ENCODE measurements at regions not wholly inside any gene's neighbourhood (a gene's known extent, or its start where the extent isn't known, plus 50 kb on each side); places are given as distances from the start of the nearest gene placed in this dataset.
"Not testable (repeated sequence)": the region's sequence is repeated elsewhere in the genome, so short reads cannot be mapped to it uniquely, and the experiment has no call there.

DNA sequence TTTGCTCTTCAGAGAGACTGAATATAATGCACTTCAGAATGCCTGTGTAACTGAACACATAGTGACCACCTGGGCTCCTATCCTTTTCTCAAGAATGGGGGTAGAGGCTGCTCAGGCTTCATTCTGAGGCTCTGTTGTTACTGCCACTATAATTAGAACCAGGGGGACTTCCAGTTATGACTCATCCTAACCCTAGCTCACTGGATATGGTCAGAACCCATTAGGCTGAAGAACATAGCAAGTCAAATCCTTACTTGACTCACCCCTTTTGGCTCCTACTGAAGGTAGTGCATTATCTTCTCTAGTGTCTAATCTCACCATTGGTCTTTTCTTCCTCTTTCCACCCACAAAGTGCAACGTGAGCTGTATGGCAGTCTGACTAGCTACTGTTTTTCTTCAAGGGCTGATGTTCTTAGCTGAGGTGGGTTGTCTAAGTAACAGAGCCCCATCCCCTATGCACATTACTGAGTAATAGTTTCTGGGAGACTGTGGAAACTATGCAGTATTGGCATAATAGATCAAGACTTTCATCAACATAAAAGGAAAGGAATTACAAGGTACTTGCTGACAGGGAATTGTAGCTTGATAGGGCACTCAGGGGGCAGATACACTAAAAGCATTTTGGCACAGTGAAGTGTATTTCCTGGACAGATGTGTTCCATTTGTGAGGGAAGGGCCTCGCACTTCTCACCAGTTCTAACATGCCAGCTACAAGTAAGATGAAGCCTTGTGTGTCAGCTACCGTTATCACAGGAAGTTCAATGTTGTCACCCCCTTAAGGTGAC is 431.0 kb upstream of the MEF2C start:
- no peak for DNase-seq

GRCh38 chr5:89313044-89313443 is 430.1 kb upstream of the MEF2C start:
- no peak for DNase-seq

GRCh38 chr5:89309268-89309667 is 426.3 kb upstream of the MEF2C start:
- DNase-seq, result no peak

DNA sequence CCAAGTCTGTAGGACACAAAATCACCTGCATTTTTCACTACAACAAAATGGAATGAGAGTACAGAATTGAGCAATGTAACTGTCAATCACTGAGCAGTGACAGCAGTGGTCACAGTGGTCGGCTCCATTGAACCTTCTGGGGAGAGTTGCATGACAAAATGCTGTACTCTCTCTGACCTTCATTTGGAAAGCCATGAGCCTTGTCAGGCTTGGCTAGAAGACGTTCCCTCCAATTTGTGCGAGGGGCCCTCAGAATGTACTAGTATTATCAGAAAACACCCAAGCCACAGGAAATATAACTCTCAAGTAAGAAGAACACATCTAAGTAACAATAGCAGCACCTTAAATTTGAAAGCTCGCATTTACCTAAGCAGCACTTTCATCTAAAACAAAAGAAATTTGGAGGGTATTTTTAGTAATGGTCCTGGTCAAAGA is 425.6 kb upstream of the MEF2C start:
- DNase-seq, result no peak

DNA sequence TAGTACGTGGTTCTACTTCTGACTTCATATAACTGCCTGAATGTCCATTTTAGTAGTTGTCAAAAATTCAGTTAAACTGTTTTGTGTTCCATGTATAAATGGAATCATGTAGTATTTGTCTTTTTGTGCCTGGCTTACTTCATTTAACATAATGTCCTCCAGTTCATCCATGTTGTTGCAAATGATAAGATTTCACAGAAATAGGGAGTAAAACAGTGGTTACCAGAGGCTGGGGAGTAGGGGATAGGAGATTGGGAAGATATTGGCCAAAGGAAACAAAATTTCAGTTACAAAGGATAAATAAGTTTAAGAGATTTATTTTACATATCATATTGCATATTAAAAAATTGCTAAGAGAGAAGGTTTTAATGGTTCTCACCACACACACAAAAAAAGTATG is 425.0 kb upstream of the MEF2C start:
- no peak for DNase-seq

DNA sequence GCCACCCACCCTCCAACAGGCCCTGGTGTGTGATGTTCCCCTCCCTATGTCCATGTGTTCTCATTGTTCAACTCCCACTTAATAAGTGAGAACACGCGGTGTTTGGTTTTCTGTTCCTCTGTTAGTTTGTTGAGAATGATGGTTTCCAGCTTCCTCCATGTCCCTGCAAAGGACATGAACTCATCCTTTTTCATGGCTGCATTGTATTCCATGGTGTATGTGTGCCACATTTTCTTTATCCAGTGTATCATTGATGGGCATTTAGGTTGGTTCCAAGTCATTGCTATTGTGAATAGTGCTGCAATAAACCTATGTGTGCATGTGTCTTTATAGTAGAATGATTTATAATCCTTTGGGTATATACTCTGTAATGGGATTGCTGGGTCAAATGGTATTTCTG is 424.2 kb upstream of the MEF2C start:
- DNase-seq, result not testable (repeated sequence)

GRCh38 chr5:89303033-89303480 is 420.1 kb upstream of the MEF2C start:
- DNase-seq, result no peak

DNA sequence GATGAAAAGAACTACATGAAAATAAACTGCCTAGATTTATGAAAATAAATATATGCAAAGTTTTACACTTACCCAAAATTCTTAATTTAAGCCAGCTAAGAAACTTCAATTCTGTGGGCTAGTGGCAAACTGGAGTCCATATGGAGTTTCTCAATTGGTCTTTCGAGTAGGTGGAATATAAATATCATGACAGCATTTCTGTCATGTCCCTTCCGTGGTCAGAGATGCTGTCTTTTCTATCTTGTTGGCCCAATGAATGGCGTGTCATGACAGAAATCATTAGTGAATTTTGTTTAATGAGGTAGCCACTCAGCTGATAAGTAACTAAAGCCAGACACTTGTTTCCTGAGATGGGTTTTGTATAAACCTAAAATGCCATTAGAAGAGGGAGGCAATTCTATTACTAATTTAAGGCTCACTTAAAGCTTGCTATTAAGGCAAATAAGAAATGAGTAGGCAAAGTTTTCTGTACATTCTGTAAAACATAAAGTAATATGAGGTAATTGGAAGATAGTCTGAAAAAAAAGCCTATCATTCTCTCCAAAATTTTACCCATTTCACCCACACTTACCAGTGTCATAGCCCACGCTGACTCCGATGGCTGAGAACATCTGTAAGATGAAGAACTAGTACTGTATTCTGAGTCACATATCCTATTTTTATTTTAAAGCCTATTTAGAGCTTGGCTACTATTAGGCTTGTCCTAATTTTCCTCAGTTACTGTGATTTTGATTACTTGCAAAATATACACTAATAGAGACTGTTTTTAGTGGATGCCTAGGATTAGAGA is 419.3 kb upstream of the MEF2C start:
- DNase-seq, result no peak

- no peak for DNase-seq
These were observed 418.5 kb upstream of the MEF2C start for GRCh38 chr5:89301321-89302025.

DNA sequence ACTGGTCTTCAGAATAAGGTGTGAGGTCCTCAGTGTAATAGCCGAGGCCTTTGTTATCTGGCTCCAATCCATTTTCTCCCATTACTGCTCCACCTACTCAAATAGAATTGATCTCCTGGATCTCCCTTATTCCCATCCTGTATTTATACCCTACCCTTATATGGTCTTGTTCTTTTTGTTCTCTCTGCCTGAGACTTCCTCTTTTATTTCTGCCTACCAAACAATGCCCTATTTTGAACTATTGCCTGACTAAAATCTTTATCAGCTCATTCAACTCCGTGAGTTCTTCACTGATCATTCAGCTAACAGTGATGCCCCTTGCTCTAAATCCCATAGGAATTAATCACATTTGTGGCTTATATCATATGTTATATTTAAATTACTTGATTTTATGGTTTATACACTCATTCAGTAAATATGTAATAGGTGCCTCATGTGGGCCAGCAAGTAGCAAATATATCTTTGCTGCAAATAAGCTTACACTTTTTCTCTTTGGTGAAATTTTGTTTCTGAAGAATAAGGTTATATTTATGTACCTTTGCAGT is 417.5 kb upstream of the MEF2C start:
- no peak for DNase-seq

DNA sequence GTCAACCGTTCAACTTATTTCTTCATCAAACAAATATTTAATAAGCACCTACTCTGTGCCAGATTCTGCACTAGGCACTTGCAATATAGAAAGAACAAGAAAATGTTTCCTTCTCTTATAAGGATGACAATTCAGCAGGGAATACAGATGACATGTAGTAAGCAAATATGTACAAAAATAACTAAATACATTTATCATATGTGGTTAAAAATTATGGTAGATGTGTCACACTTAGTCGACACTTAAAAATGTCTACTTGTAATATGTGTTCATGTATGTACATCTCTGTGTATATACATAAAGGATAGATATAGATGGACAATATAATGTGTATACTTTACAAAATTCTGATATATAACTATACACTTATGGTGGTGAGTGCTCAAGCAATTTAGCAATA is 417.0 kb upstream of the MEF2C start:
- no peak for DNase-seq

GRCh38 chr5:89297066-89297465 is 414.1 kb upstream of the MEF2C start:
- DNase-seq, result no peak

DNA sequence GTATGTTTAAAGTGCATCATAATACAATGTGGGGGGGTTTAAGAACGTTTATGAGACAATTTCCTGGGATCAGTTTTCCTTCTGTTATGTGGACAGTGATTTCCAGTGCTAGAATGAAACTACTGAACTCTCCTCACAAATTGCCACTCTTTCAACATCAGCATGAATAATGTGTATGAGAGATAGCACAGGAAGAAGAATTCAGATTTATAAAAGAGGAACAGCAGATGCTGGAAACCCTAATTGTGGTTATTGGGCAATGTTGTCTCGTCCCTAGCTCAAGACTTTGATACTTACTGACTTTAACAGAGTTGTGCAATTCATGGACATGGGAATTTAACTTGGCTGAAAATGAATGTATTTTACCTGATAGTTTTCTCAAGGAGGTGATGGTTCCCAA is 410.8 kb upstream of the MEF2C start:
- no peak for DNase-seq

GRCh38 chr5:89292487-89292886 is 409.5 kb upstream of the MEF2C start:
- no peak for DNase-seq

- no peak for DNase-seq
These were observed 406.6 kb upstream of the MEF2C start for GRCh38 chr5:89289604-89290003.

- no peak for DNase-seq
These were observed 405.0 kb upstream of the MEF2C start for GRCh38 chr5:89287964-89288363.

DNA sequence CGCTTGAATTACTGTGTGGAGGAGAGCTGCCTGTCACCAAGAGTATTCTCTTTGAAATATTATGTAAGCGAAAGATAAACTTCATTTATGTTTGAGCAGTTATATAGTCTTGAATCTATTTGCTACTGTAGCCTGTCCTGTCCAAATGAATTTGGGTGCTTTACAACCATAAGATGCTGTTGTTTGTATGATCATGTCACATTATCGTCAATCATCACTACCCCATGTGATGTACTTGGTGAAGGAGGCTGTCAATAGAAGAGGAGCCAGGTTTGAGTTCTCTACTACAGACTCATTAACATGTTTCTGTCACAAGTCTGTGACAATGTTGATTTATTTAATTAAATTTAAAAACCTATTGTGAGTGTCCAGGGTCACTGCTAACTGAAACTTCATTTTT is 403.3 kb upstream of the MEF2C start:
- no peak for DNase-seq

DNA sequence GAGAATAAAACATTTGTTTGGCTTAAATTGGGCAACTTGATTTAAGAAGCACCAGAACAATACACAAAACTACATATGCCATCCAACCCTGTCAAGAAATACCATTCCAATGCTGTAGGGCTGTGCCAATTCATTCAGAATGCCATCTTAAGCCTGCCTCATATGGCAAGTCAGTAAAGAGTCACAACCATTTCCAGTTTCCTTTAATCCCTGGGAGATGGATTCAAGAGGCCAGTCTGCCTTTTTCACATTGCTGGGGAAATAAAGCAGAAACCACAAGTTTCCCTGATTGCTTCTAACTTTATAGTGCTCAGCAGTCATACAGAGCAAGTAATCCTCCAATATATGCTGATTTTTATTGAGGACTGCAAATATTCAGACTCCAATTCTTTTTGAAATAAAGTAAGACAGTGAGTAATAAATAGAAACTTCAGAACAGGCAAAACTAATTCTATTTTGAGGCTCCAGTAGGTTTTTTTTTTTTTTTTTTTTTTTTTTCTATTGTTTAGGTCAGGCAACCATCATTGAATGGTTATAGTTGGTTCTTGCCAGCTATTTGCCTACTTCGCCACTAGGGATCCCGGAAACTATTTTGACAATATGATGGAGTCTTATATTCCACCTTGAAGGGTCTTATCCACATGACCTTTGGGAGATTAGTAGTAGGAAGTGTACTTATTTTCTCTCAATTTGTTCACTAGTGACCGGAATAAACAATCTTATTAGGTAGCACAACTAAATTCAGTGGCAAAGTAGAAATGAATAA is 400.9 kb upstream of the MEF2C start:
- DNase-seq, result no peak

GRCh38 chr5:89282554-89283510 is 399.8 kb upstream of the MEF2C start:
- no peak for DNase-seq

DNA sequence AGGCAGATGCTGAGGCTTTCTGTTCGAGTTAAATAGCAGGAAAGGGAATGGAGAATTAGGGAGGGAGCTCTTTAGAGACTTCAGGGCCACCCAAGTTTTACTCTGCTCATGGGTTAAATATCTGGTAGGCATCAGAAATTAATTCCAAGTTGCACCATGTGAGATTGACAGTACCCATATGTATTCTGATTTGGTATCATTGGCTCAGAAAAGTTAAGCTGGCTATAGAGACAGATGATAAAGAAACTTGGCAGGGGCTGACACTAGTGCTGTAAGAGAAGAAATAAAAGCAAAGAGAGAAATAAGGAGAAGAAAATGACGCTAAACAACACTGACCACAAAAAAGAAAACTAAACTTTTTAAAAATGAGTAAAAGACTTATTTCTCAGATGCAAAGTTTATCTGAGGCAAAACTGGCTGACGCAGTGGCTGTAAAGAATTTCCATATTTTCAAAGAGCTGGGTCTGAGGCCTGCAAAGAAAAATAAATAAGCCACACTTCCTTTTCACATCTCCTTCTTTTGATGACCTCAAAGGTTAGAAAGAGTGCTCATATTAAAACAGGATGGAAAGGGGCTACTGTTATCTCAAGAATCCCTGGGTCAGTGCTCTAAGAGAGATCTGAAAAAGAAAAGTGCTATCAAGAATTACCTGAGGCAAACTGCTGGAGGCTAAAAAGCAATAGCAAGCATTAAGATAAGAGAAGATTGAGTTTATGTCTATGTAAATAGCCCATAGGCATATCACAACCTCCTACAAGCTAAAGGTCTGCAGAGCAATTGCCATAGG is 399.0 kb upstream of the MEF2C start:
- DNase-seq, result no peak
